ENCODE measurements at regions not wholly inside any gene's neighbourhood (a gene's known extent, or its start where the extent isn't known, plus 50 kb on each side); places are given as distances from the start of the nearest gene placed in this dataset.

- DNase-seq (no peak), ATAC-seq (ENCODE audit: insufficient read depth, low read depth) (no peak)
- no peaks in the 10 kb centered on the region for H3K4me1 ChIP-seq (ENCODE audit: insufficient read depth, low read length)
- no peaks in the 10 kb centered on the region for H3K36me3 ChIP-seq (ENCODE audit: insufficient read depth, low read length)
- H2AFZ ChIP-seq (ENCODE audit: low read depth, low read length): no peak overlapping the region
- no peaks in the 10 kb centered on the region for H3K27me3 ChIP-seq (ENCODE audit: insufficient read depth, low read length, poor library complexity)
- H3K9ac ChIP-seq (ENCODE audit: low read depth, low read length): no peak overlapping the region
- H4K20me1 ChIP-seq (ENCODE audit: insufficient read depth, low read length): no peaks in the 10 kb centered on the region
- H3K4me3 ChIP-seq (ENCODE audit: low read depth in 1 of 2, low read length in 2 of 2): no peak overlapping the region
- H3K4me2 ChIP-seq (ENCODE audit: insufficient read depth, low read length): no peak overlapping the region
- no peak overlapping the region for H3K27ac ChIP-seq (ENCODE audit: low read length)
- TF ChIP-seq EZH2 (IDR thresholded peaks at IDR 0.05; ENCODE audit: borderline replicate concordance, low read depth, low read length, severe bottlenecking) (no peak), CTCF (IDR thresholded peaks at IDR 0.05; ENCODE audit: borderline replicate concordance, extremely low read depth, low read length, poor library complexity, severe bottlenecking) (no peak)
- no peaks in the 10 kb centered on the region for H3K79me2 ChIP-seq (ENCODE audit: insufficient read depth, low read length)
- no peaks in the 10 kb centered on the region for H3K9me3 ChIP-seq (ENCODE audit: insufficient read depth, low read length, severe bottlenecking)
Measured at GRCh38 chr15:97501291-97501690, 459.2 kb upstream of the ARRDC4 start.

GRCh38 chr15:97502038-97502437 lies 458.5 kb upstream of the ARRDC4 start:
- Histone ChIP-seq H3K4me2 (ENCODE audit: insufficient read depth, low read length) (no peak overlapping the region), H3K9ac (ENCODE audit: low read depth, low read length) (no peak overlapping the region), H3K4me1 (ENCODE audit: insufficient read depth, low read length) (no peaks in the 10 kb centered on the region), H3K4me3 (ENCODE audit: low read depth in 1 of 2, low read length in 2 of 2) (no peak overlapping the region), H3K27me3 (ENCODE audit: insufficient read depth, low read length, poor library complexity) (no peaks in the 10 kb centered on the region), H2AFZ (ENCODE audit: low read depth, low read length) (no peak overlapping the region), H3K79me2 (ENCODE audit: insufficient read depth, low read length) (no peaks in the 10 kb centered on the region), H3K36me3 (ENCODE audit: insufficient read depth, low read length) (no peaks in the 10 kb centered on the region), H4K20me1 (ENCODE audit: insufficient read depth, low read length) (no peaks in the 10 kb centered on the region), H3K27ac (ENCODE audit: low read length) (no peak overlapping the region), H3K9me3 (ENCODE audit: insufficient read depth, low read length, severe bottlenecking) (no peaks in the 10 kb centered on the region)
- TF ChIP-seq CTCF (IDR thresholded peaks at IDR 0.05; ENCODE audit: borderline replicate concordance, extremely low read depth, low read length, poor library complexity, severe bottlenecking) (no peak), EZH2 (IDR thresholded peaks at IDR 0.05; ENCODE audit: borderline replicate concordance, low read depth, low read length, severe bottlenecking) (no peak)
- ATAC-seq (ENCODE audit: insufficient read depth, low read depth): no peak
- DNase-seq: no peak

- no peaks in the 10 kb centered on the region for H3K9me3 ChIP-seq (ENCODE audit: insufficient read depth, low read length, severe bottlenecking)
- H3K27me3 ChIP-seq (ENCODE audit: insufficient read depth, low read length, poor library complexity): no peaks in the 10 kb centered on the region
- no peak overlapping the region for H3K27ac ChIP-seq (ENCODE audit: low read length)
- DNase-seq (no peak), ATAC-seq (ENCODE audit: insufficient read depth, low read depth) (no peak)
- no peak overlapping the region for H3K4me3 ChIP-seq (ENCODE audit: low read depth in 1 of 2, low read length in 2 of 2)
- TF ChIP-seq CTCF (IDR thresholded peaks at IDR 0.05; ENCODE audit: borderline replicate concordance, extremely low read depth, low read length, poor library complexity, severe bottlenecking) (no peak), EZH2 (IDR thresholded peaks at IDR 0.05; ENCODE audit: borderline replicate concordance, low read depth, low read length, severe bottlenecking) (no peak)
- H3K9ac ChIP-seq (ENCODE audit: low read depth, low read length): no peak overlapping the region
- H3K36me3 ChIP-seq (ENCODE audit: insufficient read depth, low read length): no peaks in the 10 kb centered on the region
- no peaks in the 10 kb centered on the region for H3K79me2 ChIP-seq (ENCODE audit: insufficient read depth, low read length)
- H3K4me1 ChIP-seq (ENCODE audit: insufficient read depth, low read length): no peaks in the 10 kb centered on the region
- H4K20me1 ChIP-seq (ENCODE audit: insufficient read depth, low read length): no peaks in the 10 kb centered on the region
- no peak overlapping the region for H3K4me2 ChIP-seq (ENCODE audit: insufficient read depth, low read length)
- no peak overlapping the region for H2AFZ ChIP-seq (ENCODE audit: low read depth, low read length)
Measured at GRCh38 chr15:97504031-97504792, 456.3 kb upstream of the ARRDC4 start.
